ENCODE measurements at regions not wholly inside any gene's neighbourhood (a gene's known extent, or its start where the extent isn't known, plus 50 kb on each side); places are given as distances from the start of the nearest gene placed in this dataset.
"Not testable (repeated sequence)": the region's sequence is repeated elsewhere in the genome, so short reads cannot be mapped to it uniquely, and the experiment has no call there.

DNA sequence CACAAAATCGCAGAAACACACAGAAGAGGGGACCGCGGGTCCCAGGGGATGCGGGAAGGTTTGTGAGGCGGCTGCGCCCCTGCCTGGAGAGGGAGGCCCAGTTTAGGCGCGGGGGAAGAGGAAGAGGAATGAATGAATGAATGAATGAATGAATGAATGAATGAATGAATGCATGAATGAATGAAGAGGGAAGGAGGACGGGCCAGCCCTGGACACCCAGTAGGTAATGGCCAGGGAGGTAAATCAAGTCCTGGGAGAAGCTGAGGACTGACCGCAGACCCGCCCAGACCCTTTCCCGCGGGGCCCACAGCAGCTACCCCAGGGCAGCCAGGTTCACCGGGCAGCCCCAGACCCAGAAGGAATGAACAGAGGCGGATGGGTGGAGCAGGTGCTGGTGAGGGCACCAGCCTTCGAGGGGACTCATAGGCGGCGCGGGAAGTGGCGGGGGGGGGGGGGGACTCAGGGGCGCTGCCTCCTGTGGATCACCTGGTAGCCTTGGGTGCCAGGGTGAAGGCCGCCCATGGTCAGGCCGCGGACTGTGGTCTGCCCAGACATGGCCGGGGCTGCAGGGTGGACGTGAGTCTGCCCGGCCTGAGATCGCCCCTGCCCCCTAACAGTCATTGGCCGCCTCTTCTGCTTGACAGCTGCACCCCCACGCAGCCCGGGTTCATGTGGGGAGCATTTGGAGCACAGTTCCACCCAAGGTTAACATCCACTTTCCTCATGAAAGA, 192.0 kb upstream of the PDE10A start:
- in situ Hi-C loops (cut with MboI; ENCODE audit: low sequenced_read_pairs): loop anchor here (25.0 kb wide), 1 partner anchor 418 kb away; no protein-coding TSS in a partner anchor

DNA sequence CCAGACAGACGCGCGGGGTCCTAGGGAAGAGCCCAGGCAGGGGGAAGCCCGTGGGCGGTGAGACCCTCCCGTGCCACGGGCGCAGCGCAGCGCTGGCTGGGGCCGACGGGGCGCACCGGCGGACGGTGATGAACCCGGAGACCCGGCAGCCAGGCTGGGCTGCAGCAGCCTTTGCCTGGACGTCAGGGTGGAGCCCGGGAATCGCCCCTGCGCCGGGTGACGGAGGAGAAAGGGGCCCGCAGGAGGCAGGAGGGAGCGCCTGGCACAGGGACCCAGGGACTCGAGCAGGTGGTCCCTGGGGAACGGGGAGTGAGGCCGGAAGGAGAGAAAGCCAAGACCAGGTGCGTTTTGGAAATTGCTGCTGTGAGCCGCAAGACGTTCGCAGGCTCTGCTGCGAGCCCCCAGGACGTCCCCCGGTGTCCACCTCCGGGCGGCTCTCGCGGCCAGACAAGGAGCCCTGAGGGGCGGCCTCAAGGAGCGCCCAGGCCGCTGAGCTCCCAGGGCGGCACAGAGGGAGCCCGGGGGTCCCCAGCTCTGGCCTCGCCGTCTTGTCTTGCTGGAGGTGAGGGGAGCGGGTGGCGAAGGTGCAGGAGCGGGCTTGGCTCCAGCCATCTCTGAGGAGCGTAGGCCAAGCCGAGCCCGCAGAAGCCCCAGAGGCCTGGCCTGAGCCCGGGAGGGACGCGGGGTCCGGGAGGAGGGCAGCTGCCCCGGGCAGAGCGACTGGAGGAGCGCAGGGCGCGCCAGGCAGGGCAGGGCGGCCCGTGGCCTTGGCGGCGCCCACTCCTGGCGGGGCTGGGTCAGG, 191.2 kb upstream of the PDE10A start:
- in situ Hi-C loops (cut with MboI; ENCODE audit: low sequenced_read_pairs): loop anchor here (25.0 kb wide), 1 partner anchor 417 kb away; no protein-coding TSS in a partner anchor

DNA sequence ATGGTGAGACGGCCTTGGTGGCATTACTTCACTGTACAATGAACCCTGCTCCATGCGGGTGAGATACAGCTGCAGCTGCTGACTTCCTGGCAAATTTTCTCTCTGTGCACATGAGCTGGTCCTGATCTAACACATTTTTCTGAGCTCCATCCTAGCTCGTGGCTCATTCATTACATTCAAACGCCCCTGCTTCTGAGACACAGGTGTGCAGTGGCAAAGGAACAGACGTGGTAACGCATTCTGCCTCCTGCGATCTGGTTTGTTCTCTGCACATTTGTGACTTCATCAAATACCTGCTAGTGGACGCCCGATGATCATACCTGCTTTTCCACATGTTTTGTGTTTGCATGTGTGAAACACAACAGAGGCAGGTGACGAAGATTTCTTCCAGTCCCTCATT, 189.6 kb upstream of the PDE10A start:
- in situ Hi-C loops (cut with MboI; ENCODE audit: low sequenced_read_pairs): loop anchor here (25.0 kb wide), 1 partner anchor 415 kb away; no protein-coding TSS in a partner anchor

DNA sequence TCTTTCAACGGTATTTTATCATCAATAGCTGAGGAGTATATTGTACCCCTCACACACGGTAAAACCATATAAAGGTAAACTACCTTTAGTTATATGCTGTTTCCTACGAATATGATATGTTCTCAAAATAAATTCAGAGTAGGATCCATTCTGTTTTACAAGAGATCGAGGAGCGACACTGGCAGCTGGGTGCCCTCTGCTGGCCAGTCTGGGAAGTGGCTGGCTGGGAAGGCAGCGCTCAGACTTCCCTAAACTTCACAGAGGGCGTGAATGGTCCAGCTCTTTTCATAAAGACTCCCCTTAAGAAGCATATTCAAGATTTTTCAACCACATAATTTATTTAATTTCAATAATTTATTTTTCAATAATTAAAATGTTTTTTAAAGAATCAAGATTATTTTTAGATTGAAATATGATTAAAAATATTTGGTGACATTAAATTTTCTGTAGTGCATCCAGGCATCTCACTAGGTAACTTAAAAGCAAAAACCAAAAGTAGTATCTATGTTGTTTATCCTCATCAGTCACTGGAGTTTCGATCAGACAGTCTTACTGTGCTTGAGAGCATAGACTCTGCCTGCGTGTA, 187.5 kb upstream of the PDE10A start:
- in situ Hi-C loops (cut with MboI; ENCODE audit: low sequenced_read_pairs): loop anchor here (25.0 kb wide), 1 partner anchor 413 kb away; no protein-coding TSS in a partner anchor

DNA sequence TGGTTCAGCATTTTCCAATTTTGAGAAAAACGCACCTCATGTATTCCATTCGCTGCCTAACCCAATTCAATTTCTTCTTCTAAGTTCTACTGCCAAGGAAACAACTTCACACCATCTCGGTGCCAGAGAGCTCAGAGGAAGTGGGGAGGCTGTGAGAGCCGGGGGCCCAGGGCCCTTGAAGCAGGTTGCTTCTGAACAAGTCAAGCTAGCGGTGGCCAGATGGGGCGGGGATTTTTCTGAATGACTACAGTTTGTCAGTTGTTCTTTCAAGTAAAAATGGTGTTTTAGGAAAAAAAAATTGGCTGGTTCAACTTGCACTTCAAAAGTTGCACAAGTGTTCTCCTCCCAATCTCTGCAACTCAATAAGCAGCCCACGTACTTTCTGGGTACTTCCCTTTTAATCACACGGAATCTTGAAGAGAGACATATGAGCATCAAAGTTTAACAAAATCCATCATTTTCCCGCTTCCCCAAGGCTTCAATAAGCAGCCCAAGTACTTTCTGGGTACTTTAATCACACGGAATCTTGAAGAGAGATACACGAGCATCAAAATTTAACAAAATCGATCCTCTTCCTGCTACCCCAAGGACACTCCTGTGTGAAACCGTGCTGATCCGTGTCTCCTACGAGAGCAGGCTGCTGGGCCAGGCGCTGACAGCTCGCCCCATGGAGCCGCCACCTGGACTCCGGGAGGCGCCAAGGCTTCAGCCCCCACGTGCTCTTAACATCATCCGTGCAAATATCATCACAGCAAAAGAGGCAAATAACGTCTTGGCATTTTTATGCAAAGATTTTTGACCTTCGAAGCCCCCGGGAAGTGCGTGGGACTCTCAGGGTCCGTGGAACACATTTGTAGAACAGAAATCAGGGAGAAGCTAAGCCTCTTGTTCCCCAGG, 186.7 kb upstream of the PDE10A start:
- in situ Hi-C loops (cut with MboI; ENCODE audit: low sequenced_read_pairs): loop anchor here (25.0 kb wide), 1 partner anchor 412 kb away; no protein-coding TSS in a partner anchor

DNA sequence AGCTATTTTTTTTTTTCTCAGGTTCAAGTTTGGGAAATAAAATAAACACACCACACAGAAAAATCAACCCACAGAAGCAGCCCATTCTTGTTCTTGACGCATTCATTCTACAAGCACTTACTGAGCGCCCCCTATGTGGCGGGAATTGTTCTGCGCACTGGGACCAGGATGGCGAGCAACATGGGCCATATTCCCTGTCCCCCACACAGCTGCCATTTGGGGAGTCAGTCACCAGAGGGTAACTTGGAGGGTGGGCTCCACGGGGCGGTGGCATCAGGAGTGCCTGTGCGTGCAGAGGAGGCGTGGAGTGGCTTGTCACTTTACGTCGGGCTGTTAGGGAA, 185.0 kb upstream of the PDE10A start:
- in situ Hi-C loops (cut with MboI; ENCODE audit: low sequenced_read_pairs): no loop called here

DNA sequence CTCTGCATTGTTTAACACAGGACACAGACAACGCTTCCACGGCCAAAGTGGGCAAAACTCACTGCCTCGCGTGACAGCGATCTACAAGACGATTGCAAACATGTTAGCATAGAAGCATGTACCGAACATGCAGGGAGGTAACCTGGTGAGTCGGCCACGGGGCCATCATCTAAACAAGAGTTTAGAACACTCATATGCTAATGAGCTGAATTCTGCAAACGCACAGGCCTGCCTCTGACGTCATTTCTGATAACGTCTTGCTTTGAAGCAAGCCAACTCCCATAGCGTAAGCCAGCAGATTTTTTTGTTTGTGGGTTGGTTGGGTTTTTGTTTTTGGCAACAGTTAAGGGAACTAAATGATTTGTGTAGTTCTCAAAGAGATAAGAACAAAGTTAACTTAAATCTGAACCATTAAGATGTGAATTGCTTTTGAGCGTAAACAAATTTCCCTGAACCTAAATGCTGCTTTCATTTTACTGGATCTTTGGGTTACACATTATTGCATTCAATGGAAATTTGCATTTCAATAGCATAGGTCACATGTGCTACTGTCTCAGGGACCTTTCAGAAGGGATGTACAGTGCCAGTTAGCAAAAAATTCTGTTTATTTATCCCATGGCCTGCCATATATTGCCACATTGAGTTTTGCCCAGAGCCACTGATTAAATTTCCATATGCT, 184.5 kb upstream of the PDE10A start:
- in situ Hi-C loops (cut with MboI; ENCODE audit: low sequenced_read_pairs): no loop called here

DNA sequence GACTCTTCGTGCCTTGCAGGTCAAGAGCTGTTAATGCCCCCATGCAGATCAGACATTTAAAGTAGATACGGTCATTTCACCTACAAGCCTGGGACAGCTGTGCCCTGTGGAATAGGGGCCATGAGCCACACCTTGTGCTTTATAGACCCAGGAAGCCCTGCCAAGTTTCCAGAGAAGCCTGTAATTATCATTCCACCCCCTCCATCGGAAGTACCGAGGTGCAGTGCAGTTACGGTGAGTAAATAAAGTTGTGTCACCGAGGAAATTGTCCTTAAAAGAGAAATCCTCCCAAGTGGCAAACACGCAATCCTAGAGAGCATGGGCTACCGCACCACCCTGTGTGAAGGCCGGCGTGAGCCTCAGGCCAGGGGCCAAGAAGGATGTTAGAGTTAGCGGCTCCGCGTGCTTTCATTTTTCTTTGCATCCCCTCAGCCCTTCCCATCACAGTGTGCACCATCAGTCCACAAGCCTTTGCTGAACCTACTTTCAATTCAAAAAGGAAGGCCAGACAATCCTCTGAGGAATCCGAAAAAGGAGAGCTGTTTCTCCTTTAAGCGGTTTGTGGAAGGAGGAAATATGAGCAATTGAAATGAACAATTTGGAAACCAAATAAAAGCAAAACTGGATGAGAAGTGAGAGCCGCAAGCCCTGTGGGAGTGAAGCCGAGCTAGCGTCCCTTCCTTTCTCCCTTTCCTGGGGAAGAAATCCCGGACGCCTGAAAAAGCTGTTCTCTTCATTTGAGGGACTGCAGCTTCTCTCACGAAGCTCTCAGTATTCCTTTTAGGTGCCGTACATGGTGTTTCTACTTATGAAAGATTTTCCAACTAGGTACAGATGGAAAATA, 183.3 kb upstream of the PDE10A start:
- in situ Hi-C loops (cut with MboI; ENCODE audit: low sequenced_read_pairs): no loop called here

DNA sequence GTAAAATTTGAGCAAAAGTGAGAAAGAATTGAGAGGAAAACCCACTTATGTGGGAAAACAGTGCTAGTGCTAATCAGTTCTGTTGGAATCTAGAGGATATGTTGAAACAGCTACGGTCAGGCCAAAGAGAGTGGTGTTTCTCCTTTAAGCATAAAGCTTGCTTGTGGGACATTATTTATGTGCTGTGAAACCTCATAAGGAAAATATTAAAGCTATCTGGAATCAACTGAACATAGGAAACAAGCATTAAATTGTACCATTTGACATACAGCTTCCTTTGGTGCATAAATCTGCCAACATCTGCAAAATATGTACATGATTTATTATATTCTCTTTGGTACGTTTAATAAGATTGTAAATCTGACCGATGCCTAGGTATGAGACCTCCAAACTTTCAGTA, 182.5 kb upstream of the PDE10A start:
- in situ Hi-C loops (cut with MboI; ENCODE audit: low sequenced_read_pairs): no loop called here

DNA sequence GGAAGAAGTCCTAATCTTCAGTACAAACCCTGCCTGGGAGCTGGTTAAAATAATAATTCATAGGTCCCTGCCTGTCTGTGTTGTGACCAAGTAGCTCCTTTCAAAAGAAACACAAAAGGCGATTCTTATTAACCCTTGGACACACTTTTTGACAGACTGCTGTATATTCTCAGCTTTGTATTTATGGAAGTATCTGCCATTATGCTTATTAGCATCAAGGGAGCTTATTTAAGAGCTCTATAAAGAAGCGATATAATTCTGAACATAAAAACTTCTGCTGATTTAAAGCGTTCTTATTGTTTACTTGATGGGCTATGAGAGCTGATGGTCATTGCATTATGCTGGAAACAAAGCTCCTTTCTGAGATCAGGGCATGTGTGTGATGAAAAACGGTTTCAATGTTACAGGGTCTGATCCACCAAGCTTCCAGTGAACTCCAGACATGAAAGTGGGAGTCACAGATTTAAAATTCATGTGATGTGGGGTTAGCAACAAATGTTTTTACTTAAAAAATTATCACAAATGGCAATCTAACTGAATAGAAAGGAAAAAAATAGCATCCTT, 181.8 kb upstream of the PDE10A start:
- in situ Hi-C loops (cut with MboI; ENCODE audit: low sequenced_read_pairs): no loop called here

DNA sequence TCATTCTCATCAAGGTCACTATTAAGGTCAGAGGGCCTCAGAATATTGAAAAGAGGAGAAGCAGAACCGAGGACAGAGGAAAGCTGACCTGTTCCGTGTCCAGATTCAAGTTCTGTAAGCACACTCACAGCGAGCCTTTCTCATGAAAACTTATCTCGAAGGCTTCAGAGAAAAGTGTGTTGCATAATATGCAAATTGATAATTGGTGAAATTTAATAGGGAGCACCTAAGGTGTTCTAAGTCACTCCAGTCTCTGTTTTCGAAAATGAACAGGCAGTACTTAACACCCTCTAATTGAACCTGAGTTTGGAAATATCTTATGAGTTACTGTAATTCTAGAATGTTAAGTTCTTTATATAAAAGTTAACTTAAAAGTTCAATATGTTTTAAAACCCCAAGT, 181.2 kb upstream of the PDE10A start:
- in situ Hi-C loops (cut with MboI; ENCODE audit: low sequenced_read_pairs): no loop called here

DNA sequence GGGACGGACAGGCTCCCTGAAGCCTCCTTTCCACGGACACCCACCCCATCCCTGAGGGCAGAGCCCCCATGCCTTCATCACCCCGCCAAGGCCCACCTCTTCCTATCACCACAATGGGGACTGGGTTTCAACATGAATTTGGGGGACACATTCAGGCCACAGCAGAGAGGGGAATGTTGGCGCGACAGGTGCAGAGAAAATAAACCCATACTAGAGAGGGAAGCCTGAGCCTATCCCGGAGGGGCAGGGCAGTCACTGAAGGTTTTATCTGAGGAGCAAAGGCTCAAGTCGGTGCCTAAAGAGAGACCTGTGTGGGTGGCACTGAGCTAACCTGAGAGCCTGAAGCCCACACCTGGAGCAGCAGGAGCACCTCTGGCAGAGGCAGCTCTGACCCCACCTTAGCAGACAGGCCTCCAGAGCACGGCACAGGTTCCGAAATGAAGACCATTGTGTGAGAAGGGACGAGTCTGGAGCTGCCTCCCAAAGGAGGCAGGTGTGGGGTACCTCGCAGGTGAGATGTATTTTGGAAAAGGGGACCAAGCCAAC, 180.6 kb upstream of the PDE10A start:
- in situ Hi-C loops (cut with MboI; ENCODE audit: low sequenced_read_pairs): no loop called here

DNA sequence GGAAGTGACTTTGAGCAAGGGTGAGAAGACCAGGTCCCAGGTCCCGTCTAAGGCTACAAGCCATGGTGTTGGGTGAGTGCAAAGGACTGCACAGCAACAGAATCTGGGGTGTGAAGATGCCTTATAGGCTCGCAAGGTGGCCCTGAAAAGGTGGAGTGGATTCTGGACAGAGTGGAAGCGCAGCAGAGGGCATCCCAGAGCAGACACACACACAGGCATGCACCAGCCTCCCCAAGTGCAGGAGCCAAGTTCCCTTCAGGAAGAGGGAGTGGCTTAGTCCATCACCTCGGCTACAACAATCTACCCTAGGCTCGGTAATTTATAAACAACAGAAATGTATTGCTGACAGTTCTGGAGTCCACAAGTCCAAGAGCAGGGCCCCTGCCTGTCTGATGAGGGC, 180.1 kb upstream of the PDE10A start:
- in situ Hi-C loops (cut with MboI; ENCODE audit: low sequenced_read_pairs): no loop called here

DNA sequence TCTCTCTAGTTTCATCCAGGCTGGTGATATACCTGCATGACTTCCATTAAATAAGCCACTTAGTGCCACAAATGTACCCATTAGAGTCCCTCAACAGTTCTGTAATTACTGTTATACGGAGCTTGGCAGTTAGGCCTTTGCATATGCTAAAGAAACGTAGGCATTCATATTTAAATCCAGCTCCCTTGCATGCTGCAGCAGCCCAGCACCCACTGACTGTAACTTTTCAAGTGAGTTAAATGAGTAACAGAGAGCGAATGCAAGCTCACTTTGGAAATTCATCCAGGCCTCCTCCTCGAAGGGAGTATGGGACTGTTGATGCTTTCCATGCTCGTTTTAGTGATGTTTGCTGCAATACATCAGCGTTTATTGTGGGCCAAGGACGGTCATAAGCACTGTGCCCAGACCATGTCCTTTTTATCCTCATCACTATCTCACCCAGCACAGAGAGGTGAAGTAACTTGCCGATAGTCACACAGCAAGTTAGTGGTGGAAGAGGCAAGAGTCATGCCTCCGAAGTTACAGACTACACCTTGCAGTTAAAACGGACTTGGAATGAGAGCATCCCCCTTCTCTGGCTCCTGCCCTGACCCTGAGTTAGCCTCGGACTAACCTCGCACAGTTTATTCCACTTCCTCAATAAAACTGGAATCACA, 179.4 kb upstream of the PDE10A start:
- in situ Hi-C loops (cut with MboI; ENCODE audit: low sequenced_read_pairs): no loop called here

DNA sequence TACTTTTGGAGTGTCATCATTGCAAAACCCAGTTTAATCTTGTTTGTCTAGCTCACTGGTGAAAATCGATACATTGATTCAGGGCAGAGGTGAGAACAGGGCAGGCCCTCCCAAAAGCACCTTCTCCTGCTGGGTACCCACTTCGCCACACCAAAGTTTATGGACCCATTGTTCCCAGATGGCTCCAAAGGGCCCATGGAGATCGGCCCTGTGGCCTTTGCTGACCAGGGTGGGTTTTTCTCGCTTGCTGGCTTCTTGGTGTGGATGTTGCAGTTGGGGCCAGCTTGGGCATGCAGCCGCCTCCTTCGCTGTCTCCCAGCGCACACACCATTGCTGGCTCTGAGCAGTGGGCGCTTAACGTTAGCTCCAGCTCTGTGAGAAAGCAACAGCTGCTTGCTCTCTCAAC, 178.1 kb upstream of the PDE10A start:
- in situ Hi-C loops (cut with MboI; ENCODE audit: low sequenced_read_pairs): no loop called here

DNA sequence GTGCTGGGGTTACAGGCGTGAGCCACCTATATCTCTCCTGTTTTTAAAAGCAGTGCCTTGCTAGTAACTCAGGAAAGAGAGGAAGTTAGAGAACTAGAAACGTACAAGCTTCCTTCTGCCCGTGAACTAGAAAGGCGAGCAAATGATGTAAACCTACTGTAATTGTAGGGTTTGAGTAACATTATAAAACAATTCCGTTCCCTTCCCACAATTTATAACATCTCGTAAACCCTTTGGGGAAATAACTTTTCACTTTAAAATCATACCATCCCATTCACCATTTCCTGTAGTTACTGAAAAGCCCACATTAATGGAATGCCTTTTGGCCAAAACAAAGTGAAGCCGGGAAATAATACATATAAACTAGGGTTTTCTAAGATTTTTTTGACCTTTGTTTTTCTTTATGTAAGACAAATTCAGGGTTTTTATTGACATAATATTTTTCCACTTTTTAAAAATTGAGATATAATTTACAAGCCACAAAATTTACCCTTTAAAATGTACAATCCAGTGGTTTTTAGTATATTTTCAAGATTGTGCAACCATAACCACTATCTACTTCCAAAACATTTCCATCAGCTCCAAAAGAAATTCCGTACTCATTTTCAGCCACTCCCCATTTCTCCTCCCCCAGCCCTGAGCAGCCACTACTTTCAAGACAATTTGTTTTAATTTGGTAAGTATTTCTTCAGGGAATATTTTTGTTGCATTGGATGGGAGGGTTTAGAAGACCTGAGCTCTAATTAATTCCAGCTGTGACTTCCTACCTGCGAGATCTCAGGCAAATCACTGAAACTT, 175.1 kb upstream of the PDE10A start:
- in situ Hi-C loops (cut with MboI; ENCODE audit: low sequenced_read_pairs): no loop called here

DNA sequence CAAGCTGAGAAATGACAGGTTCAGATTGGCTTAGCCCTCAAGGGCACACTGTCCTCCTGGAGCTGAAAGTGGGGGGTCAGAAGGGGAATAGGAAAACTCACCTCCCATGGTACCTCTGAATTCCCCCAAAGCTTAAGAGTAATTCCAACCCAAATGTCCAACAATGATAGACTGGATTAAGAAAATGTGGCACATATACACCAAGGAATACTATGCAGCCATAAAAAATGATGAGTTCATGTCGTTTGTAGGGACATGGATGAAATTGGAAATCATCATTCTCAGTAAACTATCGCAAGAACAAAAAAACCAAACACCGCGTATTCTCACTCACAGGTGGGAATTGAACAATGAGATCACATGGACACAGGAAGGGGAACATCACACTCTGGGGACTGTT, 173.6 kb upstream of the PDE10A start:
- in situ Hi-C loops (cut with MboI; ENCODE audit: low sequenced_read_pairs): not testable (repeated sequence)
